Fibroblast of lung (primary cell): ENCODE measurements at regions not wholly inside any gene's neighbourhood (a gene's known extent, or its start where the extent isn't known, plus 50 kb on each side); places are given as distances from the start of the nearest gene placed in this dataset.

ENCODE experiments used
- DNase-seq, 2 donors: peaks; one replicate each; pipeline versions ENCODE4 v3.0.0 to v3.0.0-alpha.2; 2010; ENCODE audit warnings: low read depth in 2 of 2
- H2AFZ ChIP-seq: 2 replicates; pipeline ENCODE4 v1.5.1; 2012; ENCODE audit warnings: low read length, control low read depth, inconsistent platforms
- H3K27ac ChIP-seq: 2 replicates; pipeline ENCODE4 v1.5.1; 2011; ENCODE audit warnings: low read length, control low read depth; ENCODE audit not compliant: insufficient read depth
- H3K27me3 ChIP-seq: 2 replicates; pipeline ENCODE4 v1.5.1; 2011; ENCODE audit warnings: mild to moderate bottlenecking, low read length; ENCODE audit not compliant: control insufficient read depth, insufficient read depth
- H3K36me3 ChIP-seq: 2 replicates; pipeline ENCODE4 v1.5.1; 2011; ENCODE audit warnings: low read length; ENCODE audit not compliant: control insufficient read depth, insufficient read depth
- H3K4me1 ChIP-seq: 2 replicates; pipeline ENCODE4 v1.5.1; 2011; ENCODE audit warnings: low read length; ENCODE audit not compliant: control insufficient read depth, insufficient read depth; ENCODE audit errors: extremely low read depth
- H3K4me2 ChIP-seq: 2 replicates; pipeline ENCODE4 v1.5.1; 2011; ENCODE audit warnings: low read length, control low read depth; ENCODE audit not compliant: insufficient read depth; ENCODE audit errors: extremely low read depth
- H3K4me3 ChIP-seq, 4 experiments: fragments of 200-600 bp in 1 of 4; sonication (generic) in 1 of 4; replicated peaks in 1 of 4; 2 replicates each; pipeline ENCODE4 v1.5.1; 2011 to 2016; ENCODE audit warnings: low read length in 4 of 4, low read depth in 3 of 4, mild to moderate bottlenecking in 3 of 4, control low read depth in 2 of 4, inconsistent platforms in 1 of 4, mixed read lengths in 1 of 4; ENCODE audit not compliant: insufficient read depth in 1 of 4; ENCODE audit errors: control extremely low read depth in 1 of 4
- H3K79me2 ChIP-seq: 2 replicates; pipeline ENCODE4 v1.5.1; 2012; ENCODE audit warnings: mild to moderate bottlenecking, low read length, inconsistent platforms; ENCODE audit not compliant: control insufficient read depth, insufficient read depth
- H3K9ac ChIP-seq: 2 replicates; pipeline ENCODE4 v1.5.1; 2011; ENCODE audit warnings: mild to moderate bottlenecking, low read length, control low read depth; ENCODE audit not compliant: insufficient read depth
- H3K9me3 ChIP-seq: 2 replicates; pipeline ENCODE4 v1.5.1; 2012; ENCODE audit warnings: low read depth, low read length; ENCODE audit not compliant: control insufficient read depth, insufficient read depth
- H4K20me1 ChIP-seq: 2 replicates; pipeline ENCODE4 v1.5.1; 2011; ENCODE audit warnings: low read length; ENCODE audit not compliant: control insufficient read depth, insufficient read depth; ENCODE audit errors: extremely low read depth
- CTCF ChIP-seq, 2 donors: IDR thresholded peaks in 1 of 2; conservative IDR thresholded peaks in 1 of 2; 1 replicate in 1 of 2; 2 replicates in 1 of 2; pipeline ENCODE4 v1.5.1; 2011 to 2012; ENCODE audit warnings: low read length in 2 of 2, control low read depth in 1 of 2, inconsistent platforms in 1 of 2, low read depth in 1 of 2, mild to moderate bottlenecking in 1 of 2
- EZH2 ChIP-seq: IDR thresholded peaks from 2 replicates; pipeline ENCODE4 v1.5.1; 2012; ENCODE audit warnings: low read length, control low read depth, mild to moderate bottlenecking; ENCODE audit errors: missing control alignments

DNA sequence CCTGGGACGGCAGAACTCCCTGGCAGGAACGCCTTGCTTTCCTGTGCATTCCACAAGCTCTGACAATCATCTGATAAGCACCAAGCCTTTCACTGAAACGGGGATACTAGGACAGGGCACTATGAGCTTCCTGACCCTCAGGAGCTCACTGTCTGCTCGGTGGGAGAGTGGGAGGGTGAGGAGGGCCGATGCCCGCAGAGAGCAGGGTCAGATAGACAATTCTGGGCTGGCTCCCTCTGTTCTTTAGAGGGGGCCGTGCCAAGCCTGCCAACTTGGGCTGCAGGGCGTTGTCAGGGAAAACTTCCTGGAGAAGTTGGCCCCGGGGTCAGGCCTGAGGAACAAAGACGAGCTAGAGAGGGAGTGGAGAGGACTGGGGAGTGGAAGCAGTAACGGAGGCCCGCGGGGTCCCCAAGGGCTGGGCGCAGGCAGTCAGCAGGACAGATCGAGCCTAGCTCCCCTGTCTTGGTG lies 82.0 kb downstream of the CTAGE1 start:
- Histone ChIP-seq H3K4me3 (no peak overlapping the region), H3K36me3 (no peaks in the 10 kb centered on the region), H3K9me3 (no peaks in the 10 kb centered on the region), H2AFZ (no peak overlapping the region), H3K4me1 (no peaks in the 10 kb centered on the region), H3K4me2 (no peak overlapping the region), H3K79me2 (no peaks in the 10 kb centered on the region), H4K20me1 (no peaks in the 10 kb centered on the region), H3K9ac (no peak overlapping the region), H3K27ac (no peak overlapping the region), H3K27me3 (peaks cover 11% of the 10 kb centered on the region)
- TF ChIP-seq CTCF (conservative IDR thresholded peaks at IDR 0.05 in 1 of 2, IDR thresholded peaks at IDR 0.05 in 1 of 2; ENCODE audit: low read depth in 1 of 2, low read length in 2 of 2) (no peak), EZH2 (no peak)
- DNase-seq: no peak

GRCh38 chr18:22334567-22334966 lies 83.1 kb downstream of the CTAGE1 start:
- no peak overlapping the region for H3K9ac ChIP-seq
- H2AFZ ChIP-seq: no peak overlapping the region
- no peak overlapping the region for H3K4me2 ChIP-seq
- TF ChIP-seq EZH2 (no peak), CTCF (conservative IDR thresholded peaks at IDR 0.05 in 1 of 2, IDR thresholded peaks at IDR 0.05 in 1 of 2; ENCODE audit: low read depth in 1 of 2, low read length in 2 of 2) (no peak)
- H3K9me3 ChIP-seq: no peaks in the 10 kb centered on the region
- H3K27ac ChIP-seq: no peak overlapping the region
- no peaks in the 10 kb centered on the region for H3K79me2 ChIP-seq
- peaks cover 14% of the 10 kb centered on the region for H3K27me3 ChIP-seq
- H4K20me1 ChIP-seq: no peaks in the 10 kb centered on the region
- no peaks in the 10 kb centered on the region for H3K36me3 ChIP-seq
- no peak for DNase-seq
- H3K4me1 ChIP-seq: no peaks in the 10 kb centered on the region
- no peak overlapping the region for H3K4me3 ChIP-seq

GRCh38 chr18:22332590-22332989 lies 85.1 kb downstream of the CTAGE1 start:
- Histone ChIP-seq H3K27ac (no peak overlapping the region), H3K4me3 (no peak overlapping the region), H3K79me2 (no peaks in the 10 kb centered on the region), H2AFZ (no peak overlapping the region), H3K9me3 (no peaks in the 10 kb centered on the region), H3K4me1 (no peaks in the 10 kb centered on the region), H3K4me2 (no peak overlapping the region), H3K9ac (no peak overlapping the region), H3K36me3 (no peaks in the 10 kb centered on the region), H4K20me1 (no peaks in the 10 kb centered on the region), H3K27me3 (peaks cover 15% of the 10 kb centered on the region)
- no peak for DNase-seq
- TF ChIP-seq EZH2 (no peak), CTCF (conservative IDR thresholded peaks at IDR 0.05 in 1 of 2, IDR thresholded peaks at IDR 0.05 in 1 of 2; ENCODE audit: low read depth in 1 of 2, low read length in 2 of 2) (no peak)
